A204.1 (cell line): ENCODE measurements at regions not wholly inside any gene's neighbourhood (a gene's known extent, or its start where the extent isn't known, plus 50 kb on each side); places are given as distances from the start of the nearest gene placed in this dataset.

Experiments
- FAIRE-seq: peaks from 2 replicates; lab custom pipeline; 2012; peaks lifted over from hg19 to GRCh38; lab: Jason Lieb, UNC

- no peak for FAIRE-seq
These were observed 271.1 kb downstream of the GALR1 start for GRCh38 chr18:77520767-77521166.

DNA sequence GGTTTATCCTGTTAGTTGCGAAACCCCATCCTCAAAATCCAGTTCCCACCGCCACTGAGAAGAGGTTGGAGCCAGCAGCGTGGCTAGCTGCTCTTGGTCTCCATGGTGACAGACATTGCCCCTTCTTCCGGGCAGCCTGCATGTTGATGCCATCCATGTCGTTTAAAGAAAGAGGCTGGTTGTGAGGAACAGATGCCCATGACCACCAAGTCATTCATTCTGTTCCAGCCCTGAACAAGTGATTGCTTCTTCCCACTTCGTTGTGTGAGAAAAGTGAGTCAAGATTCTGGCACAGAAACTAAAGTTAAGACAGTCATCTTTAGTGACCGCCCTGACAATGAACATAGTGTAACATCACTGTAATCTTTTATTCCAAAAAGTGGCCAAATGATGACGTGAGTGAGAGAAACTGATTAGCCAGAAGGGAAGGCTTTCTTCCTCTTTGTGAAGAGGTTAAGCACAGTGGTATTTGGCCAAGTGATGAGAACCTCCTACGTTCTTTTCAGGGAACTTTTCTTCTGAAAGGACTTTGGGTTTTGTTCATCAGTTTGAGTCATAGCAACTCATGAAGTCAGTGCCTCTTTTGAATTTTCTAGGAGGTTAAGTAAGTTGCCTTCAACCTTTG lies 272.5 kb downstream of the GALR1 start:
- no peak for FAIRE-seq

- no peak for FAIRE-seq
These were observed 275.3 kb downstream of the GALR1 start for GRCh38 chr18:77524909-77525308.

GRCh38 chr18:77526962-77527361 lies 277.3 kb downstream of the GALR1 start:
- FAIRE-seq: no peak

- no peak for FAIRE-seq
These were observed 279.2 kb downstream of the GALR1 start for GRCh38 chr18:77528872-77529271.

DNA sequence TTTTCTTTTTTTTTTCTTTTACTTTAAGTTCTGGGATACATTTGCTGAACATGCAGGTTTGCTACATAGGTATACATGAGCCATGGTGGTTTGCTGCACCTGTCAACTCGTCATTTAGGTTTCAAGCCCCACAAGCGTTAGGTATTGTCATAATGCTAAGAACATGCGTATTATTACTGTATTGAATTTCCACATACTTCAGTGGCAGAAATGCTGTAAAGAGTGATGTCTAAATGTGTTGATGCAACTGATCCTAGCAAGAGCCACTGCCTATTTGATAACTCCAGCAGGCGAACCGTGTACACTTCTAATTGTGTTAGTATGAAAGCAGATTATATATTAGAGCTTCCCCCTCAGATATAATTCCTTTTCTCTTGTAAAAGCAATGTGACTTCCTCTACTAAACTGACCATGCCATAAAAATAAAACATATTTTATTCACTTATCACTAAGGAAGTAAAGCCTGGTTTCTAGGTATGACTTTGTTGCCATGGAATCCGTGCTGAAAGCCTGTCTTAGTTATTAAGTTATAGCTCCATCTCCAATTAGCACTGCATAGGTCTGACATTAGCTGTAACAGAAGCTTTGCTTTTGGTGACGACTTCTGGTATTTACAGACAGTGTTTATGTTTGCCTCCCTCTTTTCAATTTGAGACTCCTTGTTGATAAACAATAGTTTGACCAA lies 280.0 kb downstream of the GALR1 start:
- FAIRE-seq: no peak

- no peak for FAIRE-seq
These were observed 281.1 kb downstream of the GALR1 start for GRCh38 chr18:77530732-77531131.

DNA sequence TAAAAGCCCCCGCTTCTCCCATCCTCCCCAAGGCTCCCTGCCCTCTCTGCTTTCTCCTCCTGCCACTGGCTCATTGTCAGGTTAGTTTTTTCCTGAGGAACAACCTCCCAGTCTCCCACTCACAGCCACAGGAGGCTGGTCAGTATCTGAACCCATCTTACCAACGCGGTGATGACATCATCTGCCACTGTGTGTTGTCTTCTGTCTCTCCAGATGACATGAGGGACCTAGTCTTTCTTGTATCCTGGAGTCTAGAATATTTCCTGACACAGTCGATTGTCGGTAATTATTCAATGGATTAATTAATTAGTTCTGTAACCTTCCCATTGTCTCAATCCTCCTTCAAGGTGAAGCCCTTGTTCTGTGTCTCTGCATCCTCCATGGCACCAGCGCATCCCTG lies 290.2 kb downstream of the GALR1 start:
- no peak for FAIRE-seq

GRCh38 chr18:77544792-77545191 lies 295.1 kb downstream of the GALR1 start:
- FAIRE-seq: no peak

DNA sequence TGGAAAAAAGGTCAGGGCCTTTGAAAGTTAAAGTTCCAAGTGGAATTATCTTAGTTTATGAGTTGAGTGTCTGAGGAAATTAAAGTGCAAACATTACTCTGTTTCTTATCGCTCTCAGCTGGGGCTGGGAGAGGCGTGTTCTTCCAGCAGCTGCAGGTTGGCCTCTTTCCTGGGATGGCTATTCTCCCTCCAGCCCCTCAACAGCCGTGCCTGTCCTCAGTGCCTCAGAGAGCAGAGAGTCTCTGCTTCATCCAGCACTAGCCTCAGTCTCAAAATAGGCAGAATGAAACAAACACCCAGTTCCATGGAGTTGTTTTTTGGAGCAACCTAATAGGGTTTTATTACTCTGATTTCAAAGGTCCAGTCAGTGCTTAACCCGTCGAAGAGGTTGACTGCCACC lies 298.1 kb downstream of the GALR1 start:
- no peak for FAIRE-seq

DNA sequence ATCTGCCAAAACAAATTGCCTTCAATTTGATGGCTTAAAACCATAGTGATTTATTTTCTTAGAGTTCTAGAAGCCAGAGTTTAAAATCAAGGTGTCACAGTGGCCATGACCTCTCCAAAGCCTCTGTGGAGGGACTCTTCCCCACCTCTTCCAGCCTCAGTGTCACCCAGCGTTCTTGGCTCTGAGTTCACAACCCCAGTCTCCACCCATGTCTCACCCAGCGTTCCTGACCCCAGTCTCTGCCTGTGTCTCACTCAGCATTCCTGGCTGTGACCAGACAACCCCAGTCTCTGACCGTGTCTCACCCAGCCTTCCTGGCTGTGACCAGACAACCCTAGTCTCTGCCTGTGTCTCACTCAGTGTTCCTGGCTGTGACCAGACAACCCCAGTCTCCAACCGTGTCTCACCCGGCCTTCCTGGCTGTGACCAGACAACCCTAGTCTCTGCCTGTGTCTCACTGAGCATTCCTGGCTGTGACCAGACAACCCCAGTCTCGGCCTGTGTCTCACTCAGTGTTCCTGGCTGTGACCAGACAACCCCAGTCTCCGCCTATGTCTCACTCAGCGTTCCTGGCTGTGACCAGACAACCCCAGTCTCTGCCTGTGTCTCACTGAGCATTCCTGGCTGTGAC lies 299.3 kb downstream of the GALR1 start:
- FAIRE-seq: no peak

GRCh38 chr18:77550625-77551024 lies 301.0 kb downstream of the GALR1 start:
- FAIRE-seq: no peak

DNA sequence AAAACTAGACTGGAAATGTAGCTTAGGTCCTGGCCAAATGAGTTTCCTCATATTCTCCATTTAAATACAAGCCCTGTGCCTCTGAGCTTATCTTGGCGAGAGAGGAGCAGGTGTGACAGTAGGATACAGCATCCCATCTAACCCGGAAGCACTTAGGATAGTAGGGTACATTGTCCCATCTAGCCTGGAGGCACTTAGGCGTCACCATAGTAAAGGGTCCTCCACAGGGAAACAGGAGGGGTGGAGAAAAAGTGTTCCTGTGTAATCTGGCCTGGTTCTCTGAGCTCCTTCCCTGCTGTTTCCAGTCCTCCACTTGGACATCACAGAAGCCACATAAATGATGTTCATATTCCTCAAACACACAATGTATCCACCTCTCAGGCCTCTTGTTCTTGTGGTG lies 301.4 kb downstream of the GALR1 start:
- FAIRE-seq: no peak

DNA sequence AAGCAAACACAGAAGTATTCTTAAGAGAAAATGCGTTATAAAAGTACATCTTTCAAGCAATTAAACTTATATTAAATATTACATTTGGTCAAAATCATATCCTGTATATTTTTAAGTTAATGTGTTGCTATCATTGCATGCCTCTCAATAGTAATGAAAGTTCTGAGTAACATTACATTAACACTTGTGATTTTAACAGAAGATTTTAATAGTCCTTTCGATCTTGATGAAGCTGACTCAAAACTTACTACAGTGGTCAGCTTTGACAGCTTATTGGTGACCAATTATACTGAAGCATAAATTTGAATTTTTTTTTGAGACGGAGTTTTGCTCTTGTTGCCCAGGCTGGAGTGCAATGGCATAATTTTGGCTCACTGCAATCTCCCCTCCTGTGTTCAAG lies 303.3 kb downstream of the GALR1 start:
- no peak for FAIRE-seq

- FAIRE-seq: no peak
These were observed 304.4 kb downstream of the GALR1 start for GRCh38 chr18:77554061-77554460.

DNA sequence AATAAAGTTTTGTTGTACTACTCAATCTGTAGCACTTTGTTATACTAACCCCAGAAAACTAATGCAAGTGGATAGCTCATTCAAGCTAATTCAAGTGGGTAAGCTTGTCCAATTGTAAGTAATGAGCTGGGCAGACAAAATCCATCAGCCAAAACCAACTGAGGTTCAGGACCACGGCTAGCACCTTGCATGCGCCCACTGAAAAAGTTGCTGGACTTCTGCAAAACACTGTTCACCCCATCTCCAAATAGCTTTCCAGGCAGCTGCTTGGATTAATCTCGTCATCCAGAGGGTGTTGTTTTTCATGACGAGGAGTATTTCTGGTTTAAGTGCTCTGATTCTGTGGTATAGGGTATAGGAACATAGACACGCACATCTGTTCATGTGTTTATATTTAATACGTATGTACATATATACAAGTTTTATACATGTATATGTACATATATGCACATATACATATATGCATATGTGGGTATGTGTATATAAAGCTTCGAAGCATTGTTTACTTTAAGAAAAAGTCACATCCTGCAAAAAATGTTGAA lies 307.5 kb downstream of the GALR1 start:
- FAIRE-seq: no peak

DNA sequence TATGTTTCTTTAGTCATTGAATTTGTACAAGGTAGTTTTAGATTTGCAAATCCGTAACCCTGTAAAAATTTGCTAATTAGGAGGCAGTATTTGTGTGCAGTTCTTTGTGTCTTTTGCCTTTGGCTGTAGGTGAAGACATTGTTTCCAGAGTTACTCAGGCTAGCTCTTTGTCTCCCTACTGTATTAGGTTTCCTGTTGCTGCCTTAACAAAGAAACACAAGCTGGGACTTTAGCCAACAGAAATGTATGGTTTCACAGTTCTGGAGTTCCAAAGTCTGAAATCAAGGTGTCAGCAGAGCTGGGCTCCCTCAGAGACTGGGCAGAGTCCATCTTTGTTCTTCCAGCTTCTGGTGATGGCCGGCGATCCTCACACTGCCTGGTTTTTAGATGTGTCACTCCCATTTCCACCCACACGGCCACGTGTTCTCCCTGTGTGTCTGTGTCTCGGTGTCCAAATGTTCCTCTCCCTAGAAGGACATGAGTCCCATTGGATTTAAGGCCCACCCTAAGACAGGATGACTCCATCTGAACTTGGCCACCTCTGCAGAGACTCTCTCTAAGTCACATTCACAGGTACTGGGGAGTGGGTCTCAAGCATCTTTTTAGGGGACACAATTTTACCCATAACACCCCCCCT lies 309.7 kb downstream of the GALR1 start:
- no peak for FAIRE-seq

GRCh38 chr18:77560341-77560992 lies 310.8 kb downstream of the GALR1 start:
- FAIRE-seq: no peak

GRCh38 chr18:77566604-77567003 lies 317.0 kb downstream of the GALR1 start:
- no peak for FAIRE-seq

GRCh38 chr18:77567205-77567604 lies 317.6 kb downstream of the GALR1 start:
- no peak for FAIRE-seq

- FAIRE-seq: no peak
These were observed 322.1 kb downstream of the GALR1 start for GRCh38 chr18:77571743-77572142.

- no peak for FAIRE-seq
These were observed 322.9 kb downstream of the GALR1 start for GRCh38 chr18:77572537-77572936.

- FAIRE-seq: no peak
These were observed 323.9 kb downstream of the GALR1 start for GRCh38 chr18:77573571-77573970.
